NCI-H526 (cell line): ENCODE measurements at regions not wholly inside any gene's neighbourhood (a gene's known extent, or its start where the extent isn't known, plus 50 kb on each side); places are given as distances from the start of the nearest gene placed in this dataset.
A peak's percentile ranks its signal among the peaks of the same experiment; 100 is the strongest.

Source experiments
- DNase-seq, 2 experiments: peaks; one replicate each; lab custom pipeline; 2025; lab: John Stamatoyannopoulos, UW

- no peak for DNase-seq
Measured at GRCh38 chr12:45629292-45629691, 100.2 kb upstream of the ARID2 start.

DNA sequence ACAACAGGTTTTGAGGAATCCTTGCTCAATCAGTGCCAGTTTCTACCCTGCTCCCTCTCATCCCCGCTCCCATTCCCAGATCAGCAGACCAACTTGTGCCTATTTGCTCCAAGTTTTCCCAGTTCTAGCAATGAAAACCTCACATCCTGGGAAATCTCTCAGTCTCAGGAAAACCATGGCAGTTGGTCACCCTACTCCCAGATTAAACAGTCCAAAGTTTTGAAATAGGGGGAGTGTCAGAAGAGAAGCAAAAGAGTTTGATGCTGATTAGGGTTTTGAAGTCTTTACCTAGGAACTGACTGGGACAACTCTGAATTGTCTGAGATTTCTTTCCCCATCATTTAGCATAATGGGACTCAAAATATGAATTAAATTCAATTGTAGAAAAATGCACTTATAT is 95.8 kb upstream of the ARID2 start:
- DNase-seq: no peak

- DNase-seq: no peak
Measured at GRCh38 chr12:45634273-45634917, 95.1 kb upstream of the ARID2 start.

DNA sequence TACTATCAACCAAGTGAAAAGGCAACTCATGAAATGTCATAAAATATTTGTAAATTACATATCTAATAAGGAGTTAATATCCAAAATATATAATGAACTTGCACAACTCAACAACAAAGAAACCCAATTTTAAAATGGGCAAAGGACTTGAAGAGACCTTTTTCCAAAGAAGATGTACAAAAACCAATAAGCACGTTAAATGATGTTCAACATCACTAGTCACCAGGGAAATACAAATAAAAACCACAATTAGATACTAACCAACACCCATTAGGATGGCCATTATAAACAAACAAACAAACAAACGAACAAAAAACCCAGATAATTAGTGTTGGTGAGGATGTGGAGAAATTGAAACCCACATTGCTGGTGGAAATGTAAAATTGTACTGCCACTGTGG is 92.3 kb upstream of the ARID2 start:
- DNase-seq: no peak

GRCh38 chr12:45637706-45638105 is 91.8 kb upstream of the ARID2 start:
- DNase-seq: peak; percentile 69 to 84

GRCh38 chr12:45638386-45638785 is 91.1 kb upstream of the ARID2 start:
- no peak for DNase-seq

DNA sequence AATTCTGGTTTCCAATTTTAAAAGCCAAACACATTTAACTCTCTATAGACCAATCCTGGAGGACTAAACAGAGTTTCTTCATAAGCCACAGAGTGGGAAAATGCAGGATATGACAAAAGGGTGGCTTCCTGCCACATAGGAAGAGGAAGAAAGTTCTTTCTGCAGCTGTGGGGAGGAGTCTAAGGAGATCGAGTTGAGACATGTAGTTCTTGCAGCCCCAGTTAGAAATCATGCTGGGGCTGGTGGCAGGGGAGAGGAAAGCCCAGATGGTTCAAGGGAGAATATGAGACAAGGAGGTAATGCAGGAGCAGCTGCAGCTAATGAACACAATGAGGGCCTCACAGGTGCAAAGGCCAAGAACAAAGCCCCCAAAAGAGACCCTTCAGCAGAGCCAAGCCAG is 85.0 kb upstream of the ARID2 start:
- DNase-seq: no peak

- DNase-seq: peak in 1 of 2 experiments; percentile 14
Measured at GRCh38 chr12:45646851-45647581, 82.5 kb upstream of the ARID2 start.

DNA sequence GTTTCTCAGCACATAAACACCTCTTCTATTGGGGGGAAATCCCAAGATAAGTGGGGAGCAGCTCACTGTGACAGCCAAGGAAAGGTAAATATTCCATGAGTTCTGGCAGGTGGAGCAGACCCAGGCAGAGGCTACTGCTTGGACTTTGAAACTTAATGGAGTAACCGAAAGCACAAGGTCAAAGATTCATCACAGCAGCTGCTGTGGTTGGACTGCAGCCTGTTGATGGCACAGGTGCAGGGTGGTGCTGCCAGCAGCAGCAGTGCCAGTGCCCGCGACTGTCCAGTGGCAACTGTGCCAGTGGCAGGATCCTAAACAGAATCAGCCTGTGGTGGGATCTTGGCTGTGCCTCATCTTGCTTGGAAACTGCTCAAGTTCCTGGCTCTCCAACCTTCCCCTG is 81.4 kb upstream of the ARID2 start:
- DNase-seq: peak in 1 of 2 experiments; percentile 5

GRCh38 chr12:45651029-45651428 is 78.5 kb upstream of the ARID2 start:
- no peak for DNase-seq

GRCh38 chr12:45654002-45654665 is 75.4 kb upstream of the ARID2 start:
- no peak for DNase-seq

- DNase-seq: peak; percentile 21 to 62
Measured at GRCh38 chr12:45655186-45655585, 74.3 kb upstream of the ARID2 start.

DNA sequence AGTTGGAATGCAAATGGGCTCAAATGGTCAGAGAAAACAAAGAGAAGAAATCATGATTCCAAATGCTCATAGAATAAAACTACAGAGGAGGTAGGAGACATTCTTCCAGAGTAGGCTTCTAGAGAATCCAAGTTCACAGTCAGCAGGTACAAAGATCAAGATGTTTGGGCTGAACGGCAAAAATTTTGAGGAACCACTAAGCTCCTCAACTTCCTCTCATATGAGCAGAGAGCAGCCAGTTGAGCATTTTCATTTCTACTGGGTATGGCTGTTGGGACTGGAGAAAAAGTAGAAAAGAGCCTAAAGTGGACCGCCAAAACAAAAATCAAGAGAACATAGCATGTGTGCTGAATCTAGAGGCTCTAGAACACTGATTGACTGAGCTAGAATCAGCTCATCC is 73.8 kb upstream of the ARID2 start:
- DNase-seq: no peak

DNA sequence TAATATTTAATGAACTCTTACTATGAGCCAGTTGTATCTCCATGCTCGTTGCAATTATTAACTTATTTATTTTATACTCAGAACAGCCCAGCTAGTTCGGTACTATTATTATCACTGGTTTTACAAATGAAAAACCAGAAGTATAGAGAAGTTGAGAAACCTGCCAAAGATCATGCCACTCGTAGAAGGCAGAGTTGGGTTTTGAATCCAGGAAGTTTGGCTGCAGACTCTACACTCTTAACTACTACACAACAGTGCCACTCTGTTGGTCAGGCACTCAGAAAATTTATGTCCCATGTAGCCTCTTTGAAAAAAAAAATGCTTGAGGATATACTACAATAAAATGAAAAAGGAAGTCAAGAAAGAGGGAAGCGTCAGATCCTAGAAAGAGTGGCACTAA is 71.5 kb upstream of the ARID2 start:
- no peak for DNase-seq

DNA sequence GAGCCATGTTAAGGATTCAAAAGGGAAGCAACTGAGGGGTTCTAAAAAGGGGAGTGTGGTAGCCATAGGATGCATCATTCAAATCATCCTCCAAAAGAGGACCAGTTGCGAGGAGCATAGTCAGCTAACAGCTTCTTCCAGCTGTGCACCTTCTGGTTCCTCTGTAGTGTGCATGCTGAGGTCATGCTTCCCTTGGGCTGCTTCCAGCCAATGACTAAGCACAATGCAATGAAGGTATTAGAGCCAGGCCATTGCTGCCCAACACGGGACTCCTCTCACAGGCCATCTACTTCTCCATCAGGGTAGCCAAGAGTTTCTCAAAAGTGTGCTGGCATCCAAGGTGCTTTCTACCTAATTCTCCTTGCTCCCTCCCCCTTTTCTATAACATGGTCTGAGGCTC is 69.2 kb upstream of the ARID2 start:
- no peak for DNase-seq

- DNase-seq: no peak
Measured at GRCh38 chr12:45663455-45663854, 66.1 kb upstream of the ARID2 start.

GRCh38 chr12:45665941-45666340 is 63.6 kb upstream of the ARID2 start:
- DNase-seq: no peak

DNA sequence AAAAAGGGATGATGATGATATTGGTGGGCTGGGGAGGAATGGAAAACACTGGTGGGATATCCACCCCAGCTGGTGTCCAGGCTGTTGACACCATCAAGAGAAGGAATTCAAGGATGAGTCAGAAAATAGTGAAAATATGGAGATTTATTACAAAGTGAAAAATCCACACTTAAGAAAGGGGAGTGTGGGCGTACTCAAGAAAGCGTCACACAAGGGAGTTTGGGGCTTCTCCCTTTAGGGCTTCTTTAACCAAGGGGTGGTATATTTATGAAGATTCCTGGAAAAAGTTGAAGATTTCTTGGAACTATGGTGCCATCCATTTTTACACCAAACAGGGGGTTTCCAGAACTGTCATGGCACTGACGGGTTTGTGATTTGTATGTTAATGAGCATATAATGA is 63.1 kb upstream of the ARID2 start:
- DNase-seq: no peak

- DNase-seq: no peak
Measured at GRCh38 chr12:45666816-45667215, 62.7 kb upstream of the ARID2 start.

DNA sequence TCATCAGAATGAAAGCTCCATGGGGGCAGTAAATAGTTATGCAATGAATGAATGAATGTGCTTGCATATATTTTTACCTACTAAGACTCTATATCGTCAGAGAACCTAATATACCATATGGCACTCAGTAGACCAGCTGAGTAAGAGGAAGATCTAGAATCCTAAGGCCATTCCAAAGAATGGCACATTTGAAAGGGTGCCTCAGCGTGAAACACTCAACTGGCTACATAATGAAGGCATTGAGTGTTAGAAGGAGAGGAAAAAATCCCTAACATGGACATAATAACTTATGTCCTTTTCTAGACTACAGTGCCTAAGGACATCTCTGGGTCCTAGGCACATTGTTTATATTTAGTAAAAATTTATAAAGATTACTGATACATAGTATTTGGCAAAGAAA is 61.7 kb upstream of the ARID2 start:
- no peak for DNase-seq

DNA sequence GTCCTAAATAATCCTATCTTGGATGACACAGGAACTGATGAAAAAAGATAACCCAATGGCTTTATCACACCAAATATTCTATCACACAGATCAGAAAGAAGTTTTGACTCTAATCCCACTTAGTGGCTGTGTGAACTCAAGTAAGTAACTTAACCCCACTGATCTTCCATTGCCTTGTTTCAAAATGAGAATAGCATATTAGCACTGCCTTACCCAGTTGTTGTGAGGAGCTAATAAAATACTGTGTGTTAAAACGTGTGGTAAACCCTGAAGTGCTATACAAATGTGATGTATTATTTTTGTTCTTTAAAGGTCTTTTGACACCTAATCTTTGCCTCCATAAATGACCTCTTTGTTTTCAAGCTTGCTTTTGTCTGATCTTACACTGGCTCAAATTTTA is 60.9 kb upstream of the ARID2 start:
- no peak for DNase-seq

DNA sequence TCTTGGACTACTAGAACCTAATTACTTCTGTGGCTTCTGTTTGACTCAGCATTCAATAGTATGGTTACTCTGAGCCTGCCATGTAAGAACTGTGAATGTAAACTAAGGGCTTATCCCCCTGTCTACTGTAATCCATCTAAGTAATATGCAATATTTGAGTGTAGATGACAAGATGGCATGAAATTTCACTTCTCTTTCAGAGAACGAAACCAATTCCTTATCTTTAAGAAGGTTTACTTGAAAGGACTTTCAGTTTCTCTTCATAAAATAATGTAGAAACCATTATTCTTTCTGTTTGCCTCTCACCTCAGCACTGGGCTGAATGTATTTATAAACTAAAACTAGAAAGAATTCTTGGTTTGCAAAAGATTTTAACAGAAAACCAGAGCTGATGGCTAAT is 60.4 kb upstream of the ARID2 start:
- no peak for DNase-seq

GRCh38 chr12:45669792-45670191 is 59.7 kb upstream of the ARID2 start:
- DNase-seq: no peak
